ENCODE measurements at regions not wholly inside any gene's neighbourhood (a gene's known extent, or its start where the extent isn't known, plus 50 kb on each side); places are given as distances from the start of the nearest gene placed in this dataset.

DNA sequence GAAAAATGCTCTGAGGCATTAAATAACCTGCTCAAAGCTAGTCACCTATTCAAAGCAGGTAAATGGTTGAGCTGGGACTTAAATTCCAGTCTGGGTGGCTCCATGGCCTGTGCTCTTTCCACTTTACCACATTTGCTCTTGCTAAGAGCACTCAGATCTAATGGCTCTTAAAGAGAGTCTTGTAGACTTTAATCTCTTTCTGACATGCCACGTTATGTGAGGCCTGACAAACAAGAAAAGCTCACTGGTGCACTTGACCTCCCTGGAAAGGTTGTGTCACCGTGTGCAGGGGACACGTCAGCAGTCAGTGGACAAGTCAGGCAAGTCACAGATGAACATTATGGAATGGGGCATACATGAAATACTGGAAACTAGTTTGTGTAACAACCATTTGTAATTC lies 129.9 kb upstream of the RPS23 start (continued):
- TF ChIP-seq ARNT2 (CRISPR knock-in tag; IDR thresholded peaks at IDR 0.05; ENCODE audit: low read depth) (no peak), ARID5B (CRISPR knock-in tag; IDR thresholded peaks at IDR 0.05) (peak; percentile 68), ATM (IDR thresholded peaks at IDR 0.05; ENCODE audit: borderline replicate concordance) (no peak), CEBPB (IDR thresholded peaks at IDR 0.05; ENCODE audit: borderline replicate concordance, low read depth, low read length) (peak; percentile 21; the same call in 1 of the 2 replicates), JUN (CRISPR knock-in tag; IDR thresholded peaks at IDR 0.05) (no peak), ZNF136 (CRISPR knock-in tag; IDR thresholded peaks at IDR 0.05; ENCODE audit: low read depth) (no peak), KDM5B (CRISPR knock-in tag; IDR thresholded peaks at IDR 0.05; ENCODE audit: borderline replicate concordance) (no peak), ELF3 (CRISPR knock-in tag; IDR thresholded peaks at IDR 0.05) (no peak), ZC3H13 (CRISPR knock-in tag; IDR thresholded peaks at IDR 0.05) (no peak), ONECUT2 (CRISPR knock-in tag; IDR thresholded peaks at IDR 0.05) (no peak), HOXA3 (CRISPR knock-in tag; IDR thresholded peaks at IDR 0.05) (no peak), ZNF260 (CRISPR knock-in tag; IDR thresholded peaks at IDR 0.05; ENCODE audit: borderline replicate concordance, low read depth) (no peak), ZMYM4 (CRISPR knock-in tag; IDR thresholded peaks at IDR 0.05) (peak; percentile 46; the same call in 1 of the 2 replicates), HMG20A (CRISPR knock-in tag; IDR thresholded peaks at IDR 0.05; ENCODE audit: borderline replicate concordance) (no peak), ZNF574 (CRISPR knock-in tag; IDR thresholded peaks at IDR 0.05) (no peak), ATF4 (CRISPR knock-in tag; IDR thresholded peaks at IDR 0.05) (no peak), RBAK (CRISPR knock-in tag; IDR thresholded peaks at IDR 0.05) (no peak), ZNF513 (CRISPR knock-in tag; conservative IDR thresholded peaks at IDR 0.05) (no peak)
- TF ChIP-seq, protein P1, sequence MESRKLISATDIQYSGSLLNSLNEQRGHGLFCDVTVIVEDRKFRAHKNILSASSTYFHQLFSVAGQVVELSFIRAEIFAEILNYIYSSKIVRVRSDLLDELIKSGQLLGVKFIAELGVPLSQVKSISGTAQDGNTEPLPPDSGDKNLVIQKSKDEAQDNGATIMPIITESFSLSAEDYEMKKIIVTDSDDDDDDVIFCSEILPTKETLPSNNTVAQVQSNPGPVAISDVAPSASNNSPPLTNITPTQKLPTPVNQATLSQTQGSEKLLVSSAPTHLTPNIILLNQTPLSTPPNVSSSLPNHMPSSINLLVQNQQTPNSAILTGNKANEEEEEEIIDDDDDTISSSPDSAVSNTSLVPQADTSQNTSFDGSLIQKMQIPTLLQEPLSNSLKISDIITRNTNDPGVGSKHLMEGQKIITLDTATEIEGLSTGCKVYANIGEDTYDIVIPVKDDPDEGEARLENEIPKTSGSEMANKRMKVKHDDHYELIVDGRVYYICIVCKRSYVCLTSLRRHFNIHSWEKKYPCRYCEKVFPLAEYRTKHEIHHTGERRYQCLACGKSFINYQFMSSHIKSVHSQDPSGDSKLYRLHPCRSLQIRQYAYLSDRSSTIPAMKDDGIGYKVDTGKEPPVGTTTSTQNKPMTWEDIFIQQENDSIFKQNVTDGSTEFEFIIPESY (CRISPR knock-in tag; IDR thresholded peaks at IDR 0.05): no peak

Measured in HepG2 (cell line).